ENCODE measurements at regions not wholly inside any gene's neighbourhood (a gene's known extent, or its start where the extent isn't known, plus 50 kb on each side); places are given as distances from the start of the nearest gene placed in this dataset.

- ATAC-seq: no peak
- H3K4me1 Mint-ChIP-seq: peaks cover 21% of the 10 kb centered on the region
- no peaks in the 10 kb centered on the region for H3K27me3 Mint-ChIP-seq
- no peaks in the 10 kb centered on the region for H3K9me3 Mint-ChIP-seq
- H3K27ac Mint-ChIP-seq: no peak overlapping the region
- H3K4me3 Mint-ChIP-seq: no peak overlapping the region
- no peak for DNase-seq
These were observed 54.7 kb upstream of the RIOK3 start for GRCh38 chr18:23398401-23398800.

DNA sequence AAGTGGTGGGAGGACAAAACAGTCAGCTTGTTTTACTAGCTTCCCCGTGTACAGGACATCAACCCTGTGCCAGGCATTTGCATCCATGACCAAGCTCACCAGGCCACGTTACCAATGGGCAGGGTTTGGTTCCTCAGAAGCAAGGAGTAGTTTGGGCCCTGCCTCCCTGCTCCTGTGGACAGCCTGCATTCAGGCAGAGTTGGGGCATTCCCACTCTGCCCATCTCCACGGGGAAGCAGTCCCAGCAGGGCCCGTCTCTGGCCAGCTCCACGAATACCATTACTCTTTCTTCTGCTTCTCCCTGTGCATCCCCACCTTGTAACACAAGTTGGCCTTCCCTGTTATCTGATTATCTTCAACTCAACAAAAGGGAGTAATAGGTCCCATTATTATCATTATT is 54.0 kb upstream of the RIOK3 start:
- Mint-ChIP-seq H3K9me3 (no peaks in the 10 kb centered on the region), H3K27ac (no peak overlapping the region), H3K27me3 (no peaks in the 10 kb centered on the region)

GRCh38 chr18:23400918-23401317 is 52.2 kb upstream of the RIOK3 start:
- H3K9me3 Mint-ChIP-seq: no peaks in the 10 kb centered on the region
- peaks cover 21% of the 10 kb centered on the region for H3K4me1 Mint-ChIP-seq
- H3K4me3 Mint-ChIP-seq: no peak overlapping the region
- no peaks in the 10 kb centered on the region for H3K27me3 Mint-ChIP-seq
- ATAC-seq (no peak), DNase-seq (no peak)
- H3K27ac Mint-ChIP-seq: no peak overlapping the region

More for the DNA sequence above, 54.0 kb upstream of the RIOK3 start:
- no peak overlapping the region for H3K4me3 Mint-ChIP-seq
- peaks cover 21% of the 10 kb centered on the region for H3K4me1 Mint-ChIP-seq
- DNase-seq (no peak), ATAC-seq (no peak)

DNA sequence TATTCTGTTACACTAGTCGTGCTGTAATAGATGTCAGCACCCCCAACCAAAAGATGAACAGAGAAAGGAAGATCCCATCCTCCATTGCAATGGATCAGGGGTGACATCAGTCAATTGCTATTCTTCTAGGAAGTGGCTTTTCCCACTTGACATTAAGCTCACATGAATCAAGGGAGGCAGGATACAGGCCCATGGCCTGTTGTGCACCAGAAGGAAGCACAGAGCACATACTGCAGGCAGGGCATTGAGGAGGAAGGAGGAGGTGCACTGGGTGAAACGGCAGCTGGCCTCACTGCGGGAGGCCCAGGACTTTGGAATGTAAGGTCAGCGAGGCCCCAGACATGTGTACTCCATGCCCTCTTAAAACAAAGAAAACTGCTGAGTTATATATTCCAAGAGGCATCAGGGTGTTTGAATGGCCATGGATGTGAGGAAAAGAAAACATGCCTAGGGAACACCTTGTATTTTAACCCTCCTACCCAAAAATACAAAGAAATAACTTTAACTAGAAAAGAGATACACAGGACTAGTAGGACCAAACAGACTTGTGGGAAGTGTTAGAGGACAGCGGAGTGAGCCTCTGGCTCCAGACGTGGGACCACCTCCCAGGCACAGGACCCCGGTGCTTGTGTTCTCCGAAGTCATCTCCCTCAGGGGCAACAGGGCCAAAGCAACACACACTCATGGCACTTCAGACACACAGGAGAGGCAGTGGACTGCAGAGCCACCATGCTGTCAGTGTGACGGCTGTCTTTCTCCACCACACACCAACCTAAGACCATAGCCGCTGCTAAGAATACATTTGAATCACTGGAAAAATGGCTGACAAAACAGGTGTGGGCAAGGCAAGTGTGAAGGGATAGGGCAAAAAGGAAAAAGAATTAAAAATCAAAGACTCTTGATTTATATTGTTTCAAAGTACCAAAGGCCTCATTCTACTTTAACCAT is 51.4 kb upstream of the RIOK3 start:
- ATAC-seq (no peak), DNase-seq (no peak)
- no peaks in the 10 kb centered on the region for H3K27me3 Mint-ChIP-seq
- no peak overlapping the region for H3K4me3 Mint-ChIP-seq
- H3K9me3 Mint-ChIP-seq: no peaks in the 10 kb centered on the region
- peaks cover 21% of the 10 kb centered on the region for H3K4me1 Mint-ChIP-seq
- no peak overlapping the region for H3K27ac Mint-ChIP-seq

Measured in stimulated activated naive CD8-positive, alpha-beta T cell treated with anti-CD3 and anti-CD28 coated beads, Interleukin-15, amount 100 ng/mL, for 72 hours (primary cell).